IPS DF 6.9 (cell line): ENCODE measurements at regions not wholly inside any gene's neighbourhood (a gene's known extent, or its start where the extent isn't known, plus 50 kb on each side); places are given as distances from the start of the nearest gene placed in this dataset.

ENCODE experiments used
- DNase-seq: peaks from one replicate; pipeline ENCODE4 v3.0.0-alpha.2; 2013; ENCODE audit warnings: low read depth, low spot score
- H3K27ac ChIP-seq: one replicate; pipeline ENCODE4 v1.5.1; 2013; ENCODE audit warnings: low read length, control low read depth
- H3K27me3 ChIP-seq: 2 replicates; pipeline ENCODE4 v1.6.1; 2013; ENCODE audit warnings: mild to moderate bottlenecking, low read length; ENCODE audit not compliant: control insufficient read depth, insufficient read depth
- H3K36me3 ChIP-seq: 2 replicates; pipeline ENCODE4 v1.6.1; 2013; ENCODE audit warnings: low read length; ENCODE audit not compliant: control insufficient read depth, insufficient read depth
- H3K4me1 ChIP-seq: 2 replicates; pipeline ENCODE4 v1.6.1; 2013; ENCODE audit warnings: low read length; ENCODE audit not compliant: control insufficient read depth, insufficient read depth
- H3K4me3 ChIP-seq: 2 replicates; pipeline ENCODE4 v1.5.1; 2013; ENCODE audit warnings: mild to moderate bottlenecking, low read length
- H3K9me3 ChIP-seq: 2 replicates; pipeline ENCODE4 v1.6.1; 2013; ENCODE audit warnings: low read length, inconsistent platforms; ENCODE audit not compliant: control insufficient read depth, insufficient read depth
- WGBS: extraction: QIAGEN DNeasy Blood & Tissue Kit; methylation state at CpG from one replicate; pipeline ENCODE4 v1.1.7; 2013; ENCODE audit warnings: mixed read lengths, missing lambda C conversion rate; ENCODE audit not compliant: insufficient read length, insufficient coverage; 5-methylcytosine and 5-hydroxymethylcytosine counted together

- Histone ChIP-seq H3K27me3 (0 out of 2 replicates have a peak, but pooled peaks cover 1% of the 10 kb centered on the region), H3K36me3 (no peaks in the 10 kb centered on the region), H3K27ac (no peak overlapping the region), H3K9me3 (no peaks in the 10 kb centered on the region; the same call in 1 of the 2 replicates), H3K4me3 (no peak overlapping the region), H3K4me1 (no peaks in the 10 kb centered on the region)
- no peak for DNase-seq
- WGBS: no CpG with 5 or more reads among the region's 5 CpGs
Measured at GRCh38 chr2:191476901-191477300, 201.0 kb upstream of the NABP1 start.

- no peak for DNase-seq
- no CpG with 5 or more reads among the region's 10 CpGs for WGBS
- Histone ChIP-seq H3K4me1 (no peaks in the 10 kb centered on the region), H3K27me3 (0 out of 2 replicates have a peak, but pooled peaks cover 1% of the 10 kb centered on the region), H3K4me3 (no peak overlapping the region), H3K27ac (no peak overlapping the region), H3K36me3 (no peaks in the 10 kb centered on the region), H3K9me3 (no peaks in the 10 kb centered on the region; the same call in 1 of the 2 replicates)
Measured at GRCh38 chr2:191478799-191479679, 198.9 kb upstream of the NABP1 start.

- no peak overlapping the region for H3K27ac ChIP-seq
- no peak overlapping the region for H3K4me3 ChIP-seq
- H3K4me1 ChIP-seq: no peaks in the 10 kb centered on the region
- H3K27me3 ChIP-seq: 0 out of 2 replicates have a peak, but pooled peaks cover 1% of the 10 kb centered on the region
- no CpG with 5 or more reads among the region's 5 CpGs for WGBS
- DNase-seq: no peak
- H3K9me3 ChIP-seq: no peaks in the 10 kb centered on the region; the same call in 1 of the 2 replicates
- H3K36me3 ChIP-seq: no peaks in the 10 kb centered on the region
Measured at GRCh38 chr2:191479680-191480023, 198.3 kb upstream of the NABP1 start.

- no peak for DNase-seq
- WGBS: no CpG with 5 or more reads among the region's 3 CpGs
- H3K36me3 ChIP-seq: no peaks in the 10 kb centered on the region
- no peaks in the 10 kb centered on the region for H3K4me1 ChIP-seq
- no peaks in the 10 kb centered on the region; the same call in 1 of the 2 replicates for H3K9me3 ChIP-seq
- H3K4me3 ChIP-seq: no peak overlapping the region
- H3K27ac ChIP-seq: no peak overlapping the region
- 0 out of 2 replicates have a peak, but pooled peaks cover 1% of the 10 kb centered on the region for H3K27me3 ChIP-seq
Measured at GRCh38 chr2:191481305-191482070, 196.4 kb upstream of the NABP1 start.

- Histone ChIP-seq H3K27me3 (no peaks in the 10 kb centered on the region), H3K9me3 (no peaks in the 10 kb centered on the region; the same call in 1 of the 2 replicates), H3K27ac (no peak overlapping the region), H3K4me1 (no peaks in the 10 kb centered on the region), H3K4me3 (no peak overlapping the region), H3K36me3 (no peaks in the 10 kb centered on the region)
- no CpG with 5 or more reads among the region's 3 CpGs for WGBS
- DNase-seq: no peak
Measured at GRCh38 chr2:191483117-191483516, 194.8 kb upstream of the NABP1 start.

GRCh38 chr2:191486584-191487320 lies 191.2 kb upstream of the NABP1 start:
- Histone ChIP-seq H3K4me1 (no peaks in the 10 kb centered on the region), H3K36me3 (no peaks in the 10 kb centered on the region), H3K9me3 (no peaks in the 10 kb centered on the region; the same call in 1 of the 2 replicates), H3K4me3 (no peak overlapping the region), H3K27me3 (no peaks in the 10 kb centered on the region), H3K27ac (no peak overlapping the region)
- DNase-seq: no peak
- no CpG with 5 or more reads among the region's 3 CpGs for WGBS

- no CpG with 5 or more reads among the region's 7 CpGs for WGBS
- no peak for DNase-seq
- Histone ChIP-seq H3K4me3 (no peak overlapping the region), H3K27ac (no peak overlapping the region), H3K9me3 (no peaks in the 10 kb centered on the region), H3K36me3 (no peaks in the 10 kb centered on the region), H3K4me1 (no peaks in the 10 kb centered on the region), H3K27me3 (no peaks in the 10 kb centered on the region)
Measured at GRCh38 chr2:191488135-191488534, 189.8 kb upstream of the NABP1 start.

GRCh38 chr2:191489177-191489576 lies 188.8 kb upstream of the NABP1 start:
- Histone ChIP-seq H3K4me1 (no peaks in the 10 kb centered on the region), H3K36me3 (no peaks in the 10 kb centered on the region), H3K27ac (no peak overlapping the region), H3K9me3 (no peaks in the 10 kb centered on the region), H3K27me3 (no peaks in the 10 kb centered on the region), H3K4me3 (no peak overlapping the region)
- no peak for DNase-seq
- WGBS: no CpG with 5 or more reads among the region's 2 CpGs

- Histone ChIP-seq H3K27ac (no peak overlapping the region), H3K9me3 (no peaks in the 10 kb centered on the region), H3K4me3 (no peak overlapping the region), H3K36me3 (no peaks in the 10 kb centered on the region), H3K4me1 (no peaks in the 10 kb centered on the region), H3K27me3 (no peaks in the 10 kb centered on the region)
- no peak for DNase-seq
- WGBS: no CpG with 5 or more reads among the region's 2 CpGs
Measured at GRCh38 chr2:191496838-191497237, 181.1 kb upstream of the NABP1 start.

GRCh38 chr2:191497822-191498221 lies 180.1 kb upstream of the NABP1 start:
- DNase-seq: no peak
- no peaks in the 10 kb centered on the region for H3K27me3 ChIP-seq
- no CpG with 5 or more reads among the region's 3 CpGs for WGBS

More at GRCh38 chr2:191497822-191498221, 180.1 kb upstream of the NABP1 start:
- no peak overlapping the region for H3K4me3 ChIP-seq
- no peak overlapping the region for H3K27ac ChIP-seq
- no peaks in the 10 kb centered on the region for H3K36me3 ChIP-seq
- H3K4me1 ChIP-seq: no peaks in the 10 kb centered on the region
- no peaks in the 10 kb centered on the region for H3K9me3 ChIP-seq
